ENCODE measurements at regions not wholly inside any gene's neighbourhood (a gene's known extent, or its start where the extent isn't known, plus 50 kb on each side); places are given as distances from the start of the nearest gene placed in this dataset.

- DNase-seq (ENCODE audit: low read depth): no peak
- no peak for TF ChIP-seq CTCF (IDR thresholded peaks at IDR 0.05; ENCODE audit: low read depth, low read length)
- TF ChIP-seq MAX (IDR thresholded peaks at IDR 0.05; ENCODE audit: low read depth, low read length): no peak
- no peak for TF ChIP-seq POLR2A (IDR thresholded peaks at IDR 0.05; ENCODE audit: extremely low read depth, insufficient read length)
- TF ChIP-seq MYC (IDR thresholded peaks at IDR 0.05; ENCODE audit: low read depth, low read length): no peak
- H3K4me3 ChIP-seq (ENCODE audit: low read depth, low read length): no peak overlapping the region
Measured at GRCh38 chr22:48362721-48363404, 1464.8 kb downstream of the BRD1 start.

GRCh38 chr22:48361099-48361639, 1466.5 kb downstream of the BRD1 start:
- no peak for DNase-seq (ENCODE audit: low read depth)
- TF ChIP-seq MAX (IDR thresholded peaks at IDR 0.05; ENCODE audit: low read depth, low read length) (no peak), CTCF (IDR thresholded peaks at IDR 0.05; ENCODE audit: low read depth, low read length) (no peak), MYC (IDR thresholded peaks at IDR 0.05; ENCODE audit: low read depth, low read length) (no peak), POLR2A (IDR thresholded peaks at IDR 0.05; ENCODE audit: extremely low read depth, insufficient read length) (no peak)
- H3K4me3 ChIP-seq (ENCODE audit: low read depth, low read length): no peak overlapping the region

- H3K4me3 ChIP-seq (ENCODE audit: low read depth, low read length): no peak overlapping the region
- DNase-seq (ENCODE audit: low read depth): no peak
- TF ChIP-seq CTCF (IDR thresholded peaks at IDR 0.05; ENCODE audit: low read depth, low read length) (no peak), POLR2A (IDR thresholded peaks at IDR 0.05; ENCODE audit: extremely low read depth, insufficient read length) (no peak), MAX (IDR thresholded peaks at IDR 0.05; ENCODE audit: low read depth, low read length) (no peak), MYC (IDR thresholded peaks at IDR 0.05; ENCODE audit: low read depth, low read length) (no peak)
Measured at GRCh38 chr22:48359613-48359965, 1468.1 kb downstream of the BRD1 start.

GRCh38 chr22:48358886-48359612, 1468.6 kb downstream of the BRD1 start:
- no peak for DNase-seq (ENCODE audit: low read depth)
- no peak overlapping the region for H3K4me3 ChIP-seq (ENCODE audit: low read depth, low read length)
- TF ChIP-seq MYC (IDR thresholded peaks at IDR 0.05; ENCODE audit: low read depth, low read length): no peak

- DNase-seq (ENCODE audit: low read depth): no peak
Measured at GRCh38 chr22:48357961-48358360, 1469.7 kb downstream of the BRD1 start.

More at GRCh38 chr22:48357961-48358360, 1469.7 kb downstream of the BRD1 start:
- H3K4me3 ChIP-seq (ENCODE audit: low read depth, low read length): no peak overlapping the region
- TF ChIP-seq MAX (IDR thresholded peaks at IDR 0.05; ENCODE audit: low read depth, low read length): no peak
- no peak for TF ChIP-seq POLR2A (IDR thresholded peaks at IDR 0.05; ENCODE audit: extremely low read depth, insufficient read length)
- no peak for TF ChIP-seq CTCF (IDR thresholded peaks at IDR 0.05; ENCODE audit: low read depth, low read length)
- no peak for TF ChIP-seq MYC (IDR thresholded peaks at IDR 0.05; ENCODE audit: low read depth, low read length)

All from NB4 (cell line).